GM23248 (cell line): ENCODE measurements at regions not wholly inside any gene's neighbourhood (a gene's known extent, or its start where the extent isn't known, plus 50 kb on each side); places are given as distances from the start of the nearest gene placed in this dataset.

Experiments used
- DNase-seq: peaks from one replicate; pipeline ENCODE4 v3.0.0-alpha.2; 2015
- H2AFZ ChIP-seq: fragments of 200-600 bp; sonication (generic); 2 replicates; pipeline ENCODE4 v1.6.1; 2016; ENCODE audit warnings: antibody characterized with exemption
- H3F3A ChIP-seq: fragments of 200-600 bp; sonication (generic); 2 replicates; pipeline ENCODE4 v1.6.1; 2016; ENCODE audit warnings: mild to moderate bottlenecking, antibody characterized with exemption, mixed run types; ENCODE audit not compliant: insufficient read depth
- H3K27ac ChIP-seq: fragments of 200-600 bp; sonication (generic); 2 replicates; pipeline ENCODE4 v1.5.1; 2016; ENCODE audit warnings: mild to moderate bottlenecking
- H3K27me3 ChIP-seq: fragments of 200-600 bp; sonication (generic); replicated peaks from 2 replicates; pipeline ENCODE4 v1.6.1; 2016; ENCODE audit warnings: mild to moderate bottlenecking; ENCODE audit not compliant: insufficient read depth
- H3K36me3 ChIP-seq: fragments of 200-600 bp; sonication (generic); 2 replicates; pipeline ENCODE4 v1.6.1; 2016; ENCODE audit warnings: low read depth, mild to moderate bottlenecking
- H3K4me1 ChIP-seq: fragments of 200-600 bp; sonication (generic); 2 replicates; pipeline ENCODE4 v1.6.1; 2016; ENCODE audit warnings: mild to moderate bottlenecking; ENCODE audit not compliant: insufficient read depth
- H3K4me2 ChIP-seq: fragments of 200-600 bp; sonication (generic); one replicate; pipeline ENCODE4 v1.6.1; 2016; ENCODE audit warnings: mild to moderate bottlenecking; ENCODE audit not compliant: unreplicated experiment
- H3K4me3 ChIP-seq: fragments of 200-600 bp; sonication (generic); 2 replicates; pipeline ENCODE4 v1.5.1; 2016; ENCODE audit warnings: mild to moderate bottlenecking
- H3K79me2 ChIP-seq: fragments of 200-600 bp; sonication (generic); 2 replicates; pipeline ENCODE4 v1.6.1; 2016; ENCODE audit warnings: mild to moderate bottlenecking; ENCODE audit not compliant: insufficient read depth
- H3K9ac ChIP-seq: fragments of 200-600 bp; sonication (generic); 2 replicates; pipeline ENCODE4 v1.6.1; 2016; ENCODE audit warnings: mild to moderate bottlenecking
- H3K9me2 ChIP-seq: fragments of 200-600 bp; sonication (generic); 2 replicates; pipeline ENCODE4 v1.6.1; 2016; ENCODE audit warnings: mixed run types, mild to moderate bottlenecking, moderate library complexity; ENCODE audit not compliant: insufficient read depth
- H3K9me3 ChIP-seq: fragments of 200-600 bp; sonication (generic); one replicate; pipeline ENCODE4 v1.6.1; 2017; ENCODE audit warnings: low read depth
- H4K20me1 ChIP-seq: fragments of 200-600 bp; sonication (generic); 2 replicates; pipeline ENCODE4 v1.6.0; 2016; ENCODE audit not compliant: insufficient read depth
- EZH2 ChIP-seq: fragments of 200-600 bp; sonication (generic); IDR thresholded peaks from 2 replicates; pipeline ENCODE4 v1.6.1; 2018; ENCODE audit warnings: antibody characterized with exemption, mild to moderate bottlenecking; ENCODE audit not compliant: insufficient read depth, poor library complexity, severe bottlenecking
- EZH2phosphoT487 ChIP-seq: fragments of 200-600 bp; sonication (generic); IDR thresholded peaks from 2 replicates; pipeline ENCODE4 v1.6.1; 2018; ENCODE audit warnings: antibody characterized with exemption, moderate library complexity, mild to moderate bottlenecking, low read depth; ENCODE audit not compliant: insufficient read depth
- WGBS, 2 experiments: methylation state at CpG; one replicate each; pipeline ENCODE4 v1.1.6; 2015 to 2017; ENCODE audit warnings: low lambda C conversion rate in 2 of 2, low coverage in 1 of 2; ENCODE audit errors: missing lambda C conversion rate in 2 of 2; 5-methylcytosine and 5-hydroxymethylcytosine counted together
- in situ Hi-C: fragments of 300-500 bp; cut with MboI; formaldehyde crosslinking; loops from 2 replicates; pipeline ENCODE4 v1.15.0; 2020

DNA sequence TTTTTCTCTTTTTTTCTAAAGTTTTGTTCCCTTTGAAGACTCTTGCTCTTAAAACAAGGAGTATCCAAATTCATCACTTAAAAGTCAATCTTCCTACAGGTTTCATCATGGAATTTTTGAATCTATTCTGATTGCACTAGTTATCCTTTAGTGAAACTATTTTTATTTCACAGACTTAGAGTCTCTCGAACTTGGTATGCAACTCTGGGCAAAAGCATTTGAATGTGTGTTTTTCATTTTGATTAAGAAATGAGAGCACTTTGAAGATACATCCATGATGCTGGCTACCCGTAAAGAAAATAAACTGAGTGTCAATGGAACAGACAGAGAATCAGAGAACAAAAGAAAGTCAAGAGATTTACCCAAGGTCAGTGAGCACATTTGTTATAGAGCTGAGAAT, 586.5 kb downstream of the EPM2A start:
- H3K4me3 ChIP-seq = no peak overlapping the region

DNA sequence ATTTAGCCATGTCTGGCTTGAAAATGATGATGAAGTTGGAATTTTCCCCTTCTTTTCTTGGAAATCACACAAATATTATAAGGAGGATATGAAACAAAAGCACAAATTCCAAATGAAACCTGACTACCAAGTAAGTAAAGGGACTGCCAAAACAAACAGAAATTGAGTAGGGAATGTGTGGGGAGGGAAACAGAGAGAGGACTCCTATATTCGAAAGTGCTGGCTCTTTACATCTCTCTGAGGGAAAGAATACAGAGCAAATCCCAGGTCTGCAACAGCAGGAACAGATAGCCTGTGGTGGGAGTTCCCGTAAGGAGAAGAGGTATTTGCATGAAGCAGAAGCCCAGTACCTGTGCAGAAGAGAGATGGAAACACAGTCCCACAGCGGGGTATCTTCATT, 583.7 kb downstream of the EPM2A start:
- Histone ChIP-seq H3K27ac (no peak overlapping the region), H2AFZ (no peak overlapping the region), H3K4me3 (no peak overlapping the region), H4K20me1 (no peaks in the 10 kb centered on the region), H3K27me3 (no peaks in the 10 kb centered on the region), H3K9me3 (no peaks in the 10 kb centered on the region), H3K4me2 (no peak overlapping the region), H3K4me1 (peaks cover 20% of the 10 kb centered on the region), H3K9ac (no peak overlapping the region), H3F3A (peaks cover 29% of the 10 kb centered on the region), H3K9me2 (no peaks in the 10 kb centered on the region), H3K79me2 (no peaks in the 10 kb centered on the region), H3K36me3 (no peaks in the 10 kb centered on the region)
- no peak for DNase-seq
- no peak for TF ChIP-seq EZH2phosphoT487
- TF ChIP-seq EZH2 = no peak
- in situ Hi-C loops = no loop called here
- WGBS, 2 experiments = 83 to 86% methylated on average over 3 of the region's 3 CpGs

More for the DNA sequence above, 586.5 kb downstream of the EPM2A start:
- no peaks in the 10 kb centered on the region for H4K20me1 ChIP-seq
- no peak for DNase-seq
- H3K4me2 ChIP-seq = no peak overlapping the region
- in situ Hi-C loops = no loop called here
- no peaks in the 10 kb centered on the region for H3K36me3 ChIP-seq
- no peak overlapping the region for H3K9ac ChIP-seq
- H3K4me1 ChIP-seq = peaks cover 17% of the 10 kb centered on the region
- WGBS, 2 experiments = 8 to 14% methylated on average over 2 of the region's 2 CpGs
- no peak for TF ChIP-seq EZH2
- TF ChIP-seq EZH2phosphoT487 = no peak
- H3K27me3 ChIP-seq = no peaks in the 10 kb centered on the region
- peaks cover 17% of the 10 kb centered on the region for H3F3A ChIP-seq
- no peaks in the 10 kb centered on the region for H3K79me2 ChIP-seq
- H2AFZ ChIP-seq = no peak overlapping the region
- H3K9me2 ChIP-seq = no peaks in the 10 kb centered on the region
- H3K9me3 ChIP-seq = no peaks in the 10 kb centered on the region
- no peak overlapping the region for H3K27ac ChIP-seq

DNA sequence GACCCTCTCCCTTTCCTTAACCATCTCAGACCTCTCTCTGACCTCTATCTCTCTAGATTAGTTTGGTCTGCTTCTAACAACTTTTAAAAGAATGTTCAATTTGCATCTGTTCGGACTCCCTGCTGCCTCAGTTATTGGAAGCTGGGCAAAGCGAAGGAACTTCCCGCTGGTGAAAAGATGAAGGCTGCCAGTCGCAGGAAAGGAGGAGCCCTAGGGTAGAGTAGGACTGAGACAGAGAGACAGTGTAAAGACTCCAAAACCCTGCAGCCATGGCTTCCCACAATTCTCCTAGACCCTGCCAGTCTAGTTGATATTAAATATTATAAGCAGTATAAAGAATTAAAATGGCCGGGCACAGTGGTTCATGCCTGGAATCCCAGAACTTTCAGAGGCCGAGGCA, 581.8 kb downstream of the EPM2A start:
- Histone ChIP-seq H4K20me1 (no peaks in the 10 kb centered on the region), H3K4me3 (no peak overlapping the region), H3K36me3 (no peaks in the 10 kb centered on the region), H3K9me2 (no peaks in the 10 kb centered on the region), H3K79me2 (no peaks in the 10 kb centered on the region), H3K27me3 (no peaks in the 10 kb centered on the region), H3K9ac (no peak overlapping the region), H3K4me1 (0 out of 2 replicates have a peak, but pooled peaks cover 8% of the 10 kb centered on the region), H3K4me2 (no peak overlapping the region), H2AFZ (no peak overlapping the region), H3K9me3 (no peaks in the 10 kb centered on the region), H3F3A (0 out of 2 replicates have a peak, but pooled peaks cover 12% of the 10 kb centered on the region), H3K27ac (no peak overlapping the region)
- no peak for DNase-seq
- in situ Hi-C loops = no loop called here
- WGBS, 2 experiments = 89 to 92% methylated on average over 6 of the region's 6 CpGs
- TF ChIP-seq EZH2 (no peak), EZH2phosphoT487 (no peak)

DNA sequence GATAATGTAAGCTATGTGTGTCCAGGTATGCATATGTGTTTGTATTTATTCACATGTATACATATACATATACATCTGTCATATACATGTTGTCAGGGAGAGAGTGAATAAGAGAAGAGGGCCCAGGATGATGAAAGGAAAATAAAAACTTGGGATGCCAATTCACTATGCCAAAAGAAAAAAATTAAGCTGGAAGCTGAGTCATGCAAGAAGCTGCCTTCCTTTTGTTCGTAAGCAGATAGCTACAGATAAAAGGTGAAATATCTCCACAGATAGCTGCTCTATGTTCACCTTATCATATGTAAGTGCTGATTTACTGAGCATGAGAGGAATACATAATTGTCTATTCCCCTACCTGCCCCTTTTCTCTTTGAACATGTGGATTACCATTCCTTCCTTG, 579.9 kb downstream of the EPM2A start:
- H3F3A ChIP-seq = 0 out of 2 replicates have a peak, but pooled peaks cover 12% of the 10 kb centered on the region
- no peak overlapping the region for H3K9ac ChIP-seq
- DNase-seq = peak; percentile 51
- 17 to 32% methylated on average over 1 of the region's 1 CpG for WGBS, 2 experiments
- H3K79me2 ChIP-seq = no peaks in the 10 kb centered on the region
- in situ Hi-C loops = no loop called here
- H3K27ac ChIP-seq = peak overlapping the region; percentile 29
- H2AFZ ChIP-seq = no peak overlapping the region
- no peak for TF ChIP-seq EZH2
- TF ChIP-seq EZH2phosphoT487 = no peak
- no peaks in the 10 kb centered on the region for H3K9me3 ChIP-seq
- H3K4me1 ChIP-seq = 0 out of 2 replicates have a peak, but pooled peaks cover 3% of the 10 kb centered on the region
- H3K4me3 ChIP-seq = no peak overlapping the region
- H3K9me2 ChIP-seq = no peaks in the 10 kb centered on the region
- H3K4me2 ChIP-seq = no peak overlapping the region
- no peaks in the 10 kb centered on the region for H4K20me1 ChIP-seq
- no peaks in the 10 kb centered on the region for H3K36me3 ChIP-seq
- H3K27me3 ChIP-seq = no peaks in the 10 kb centered on the region
